OCI-LY3 (cell line): ENCODE measurements at regions not wholly inside any gene's neighbourhood (a gene's known extent, or its start where the extent isn't known, plus 50 kb on each side); places are given as distances from the start of the nearest gene placed in this dataset.

Source experiments
- EZH2phosphoT487 ChIP-seq: fragments of 200-600 bp; shearing (Covaris generic); IDR thresholded peaks from 2 replicates; pipeline ENCODE4 v1.6.1; 2018; ENCODE audit warnings: antibody characterized with exemption, mixed run types, low read depth
- TF ChIP-seq, protein P1 (sequence below): fragments of 200-600, 300-600 bp; sonication (generic); IDR thresholded peaks from 2 replicates; pipeline ENCODE4 v1.5.1; 2014; ENCODE audit warnings: antibody characterized with exemption, low read length, low read depth

GRCh38 chr13:22758245-22758644 is 422.5 kb upstream of the SGCG start:
- TF ChIP-seq, protein P1, sequence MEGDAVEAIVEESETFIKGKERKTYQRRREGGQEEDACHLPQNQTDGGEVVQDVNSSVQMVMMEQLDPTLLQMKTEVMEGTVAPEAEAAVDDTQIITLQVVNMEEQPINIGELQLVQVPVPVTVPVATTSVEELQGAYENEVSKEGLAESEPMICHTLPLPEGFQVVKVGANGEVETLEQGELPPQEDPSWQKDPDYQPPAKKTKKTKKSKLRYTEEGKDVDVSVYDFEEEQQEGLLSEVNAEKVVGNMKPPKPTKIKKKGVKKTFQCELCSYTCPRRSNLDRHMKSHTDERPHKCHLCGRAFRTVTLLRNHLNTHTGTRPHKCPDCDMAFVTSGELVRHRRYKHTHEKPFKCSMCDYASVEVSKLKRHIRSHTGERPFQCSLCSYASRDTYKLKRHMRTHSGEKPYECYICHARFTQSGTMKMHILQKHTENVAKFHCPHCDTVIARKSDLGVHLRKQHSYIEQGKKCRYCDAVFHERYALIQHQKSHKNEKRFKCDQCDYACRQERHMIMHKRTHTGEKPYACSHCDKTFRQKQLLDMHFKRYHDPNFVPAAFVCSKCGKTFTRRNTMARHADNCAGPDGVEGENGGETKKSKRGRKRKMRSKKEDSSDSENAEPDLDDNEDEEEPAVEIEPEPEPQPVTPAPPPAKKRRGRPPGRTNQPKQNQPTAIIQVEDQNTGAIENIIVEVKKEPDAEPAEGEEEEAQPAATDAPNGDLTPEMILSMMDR = no peak
- TF ChIP-seq EZH2phosphoT487 = no peak
